IMR-90 (cell line): ENCODE measurements at regions not wholly inside any gene's neighbourhood (a gene's known extent, or its start where the extent isn't known, plus 50 kb on each side); places are given as distances from the start of the nearest gene placed in this dataset.

ENCODE experiments used
- ATAC-seq: fragments of 200-7000 bp; cut with Tn5 transposase; 2 replicates; pipeline ENCODE4 v1.9.1; 2020; ENCODE audit warnings: low read depth, mild to moderate bottlenecking, moderate library complexity
- BruUV-seq: library from RNA; stranded (reverse); fragments of 400-500 nt; replicated peaks from 2 replicates; lab custom pipeline; 2021; lab: Mats Ljungman, UMichigan
- CTCF ChIA-PET: fragments of 300-600 bp; formaldehyde crosslinking; extraction: SDS; loops from one replicate; lab custom pipeline; 2021; ENCODE audit warnings: antibody characterized with exemption; lab: Yijun Ruan, JAX
- POLR2A ChIA-PET: fragments of 300-600 bp; sonication (Branson Sonifier 250); formaldehyde crosslinking; loops from one replicate; lab custom pipeline; 2022; ENCODE audit warnings: antibody characterized with exemption; ENCODE audit not compliant: unreplicated experiment; lab: Charles Lee
- DNase-seq: peaks from one replicate; pipeline ENCODE4 v3.0.0; 2013
- H2AFZ ChIP-seq: replicated peaks from 2 replicates; pipeline ENCODE3; 2013; ENCODE audit warnings: low read length, mild to moderate bottlenecking; ENCODE audit not compliant: poor library complexity
- H2AK5ac ChIP-seq: 2 replicates; pipeline ENCODE4 v1.6.1; 2013; ENCODE audit warnings: low read depth, low read length, inconsistent platforms
- H2AK9ac ChIP-seq: replicated peaks from 2 replicates; pipeline ENCODE3; 2013; ENCODE audit warnings: mild to moderate bottlenecking, low read depth, low read length, moderate library complexity; ENCODE audit not compliant: poor library complexity
- H2BK120ac ChIP-seq: 2 replicates; pipeline ENCODE4 v1.6.1; 2013; ENCODE audit warnings: low read depth, low read length, inconsistent platforms
- H2BK15ac ChIP-seq: 3 replicates; pipeline ENCODE4 v1.6.1; 2013; ENCODE audit warnings: low read depth, low read length, inconsistent platforms
- H2BK20ac ChIP-seq: 2 replicates; pipeline ENCODE4 v1.6.1; 2013; ENCODE audit warnings: low read depth, mild to moderate bottlenecking, inconsistent platforms, low read length, moderate library complexity
- H2BK5ac ChIP-seq: 2 replicates; pipeline ENCODE4 v1.6.1; 2013; ENCODE audit warnings: mild to moderate bottlenecking, low read depth, low read length, inconsistent platforms; ENCODE audit not compliant: poor library complexity, severe bottlenecking
- H3K14ac ChIP-seq: replicated peaks from 2 replicates; pipeline ENCODE4 v1.6.1; 2013; ENCODE audit warnings: low read depth, low read length, inconsistent platforms
- H3K18ac ChIP-seq: 2 replicates; pipeline ENCODE4 v1.6.1; 2013; ENCODE audit warnings: low read depth, low read length, control low read depth
- H3K23ac ChIP-seq: 2 replicates; pipeline ENCODE4 v1.6.1; 2013; ENCODE audit warnings: low read depth, low read length, inconsistent platforms
- H3K27ac ChIP-seq: 2 replicates; pipeline ENCODE4 v1.5.1; 2013; ENCODE audit warnings: mild to moderate bottlenecking, control low read depth, low read length; ENCODE audit not compliant: insufficient read depth
- H3K27me3 ChIP-seq: 2 replicates; pipeline ENCODE4 v1.6.1; 2013; ENCODE audit warnings: low read length; ENCODE audit not compliant: control insufficient read depth, insufficient read depth
- H3K36me3 ChIP-seq: 2 replicates; pipeline ENCODE4 v1.6.1; 2013; ENCODE audit warnings: low read length, mixed read lengths; ENCODE audit not compliant: control insufficient read depth, insufficient read depth
- H3K4ac ChIP-seq: 2 replicates; pipeline ENCODE4 v1.6.1; 2013; ENCODE audit warnings: low read depth, low read length, inconsistent platforms
- H3K4me1 ChIP-seq: 2 replicates; pipeline ENCODE4 v1.6.1; 2013; ENCODE audit warnings: low read length, mixed read lengths; ENCODE audit not compliant: control insufficient read depth, insufficient read depth
- H3K4me2 ChIP-seq: 2 replicates; pipeline ENCODE4 v1.6.1; 2013; ENCODE audit warnings: low read depth, mild to moderate bottlenecking, control low read depth, low read length, moderate library complexity
- H3K4me3 ChIP-seq: 2 replicates; pipeline ENCODE4 v1.5.1; 2013; ENCODE audit warnings: low read depth, mild to moderate bottlenecking, control low read depth, low read length, moderate library complexity; ENCODE audit not compliant: insufficient read depth
- H3K56ac ChIP-seq: 2 replicates; pipeline ENCODE4 v1.6.1; 2013; ENCODE audit warnings: low read length, inconsistent platforms; ENCODE audit not compliant: insufficient read depth; ENCODE audit errors: extremely low read depth
- H3K79me1 ChIP-seq, 2 experiments: 2 replicates each; pipeline ENCODE4 v1.6.1; 2013; ENCODE audit warnings: low read length in 2 of 2, inconsistent platforms in 1 of 2, low read depth in 1 of 2
- H3K9ac ChIP-seq: 2 replicates; pipeline ENCODE4 v1.6.1; 2013; ENCODE audit warnings: low read depth, low read length, control low read depth
- H3K9me1 ChIP-seq: 2 replicates; pipeline ENCODE4 v1.6.1; 2013; ENCODE audit warnings: low read length, inconsistent platforms; ENCODE audit not compliant: insufficient read depth
- H3K9me3 ChIP-seq: 2 replicates; pipeline ENCODE4 v1.6.1; 2013; ENCODE audit warnings: low read length; ENCODE audit not compliant: control insufficient read depth, insufficient read depth
- H4K20me1 ChIP-seq: 2 replicates; pipeline ENCODE4 v1.6.1; 2013; ENCODE audit warnings: low read length, inconsistent platforms; ENCODE audit not compliant: insufficient read depth
- H4K5ac ChIP-seq: 2 replicates; pipeline ENCODE4 v1.6.1; 2013; ENCODE audit warnings: mild to moderate bottlenecking, low read depth, low read length, control low read depth
- H4K8ac ChIP-seq, 2 experiments: 2 replicates each; pipeline ENCODE4 v1.6.1; 2013; ENCODE audit warnings: low read depth in 2 of 2, low read length in 2 of 2, control low read depth in 1 of 2, inconsistent platforms in 1 of 2
- H4K91ac ChIP-seq: 2 replicates; pipeline ENCODE4 v1.6.1; 2013; ENCODE audit warnings: low read depth, low read length, inconsistent platforms; ENCODE audit not compliant: insufficient read depth
- POLR2A ChIP-seq: IDR thresholded peaks from 2 replicates; pipeline ENCODE4 v1.6.1; 2012; ENCODE audit warnings: mild to moderate bottlenecking, low read depth, low read length
- RAD21 ChIP-seq: IDR thresholded peaks from 2 replicates; pipeline ENCODE4 v1.6.1; 2012; ENCODE audit warnings: low read length, improper control_type of control experiment
- WGBS, 2 experiments: methylation state at CpG; one replicate each; pipeline versions ENCODE4 v1.1.5 to v1.1.7; 2013; ENCODE audit warnings: missing lambda C conversion rate in 2 of 2; ENCODE audit not compliant: insufficient read length in 1 of 2; ENCODE audit errors: extremely low coverage in 2 of 2; 5-methylcytosine and 5-hydroxymethylcytosine counted together
- dilution Hi-C: fragments of 300-500 bp; cut with HindIII; formaldehyde crosslinking; loops from one replicate; pipeline ENCODE4 v1.14.3; 2018; ENCODE audit warnings: low sequenced_read_pairs; ENCODE audit not compliant: unreplicated experiment
- in situ Hi-C: fragments of 300-500 bp; cut with MboI; formaldehyde crosslinking; loops from 3 replicates; pipeline ENCODE4 v1.14.3; 2019; ENCODE audit warnings: low sequenced_read_pairs, inconsistent platforms, mixed read lengths
- intact Hi-C: fragments of 100-400 bp; cut with micrococcal nuclease; formaldehyde crosslinking; loops from 2 replicates; pipeline ENCODE4 v1.10.0; 2022
- TF ChIP-seq, protein P1 (sequence below): conservative IDR thresholded peaks from 2 replicates; pipeline ENCODE4 v1.5.1; 2012; ENCODE audit warnings: mild to moderate bottlenecking, low read depth, low read length, improper control_type of control experiment

DNA sequence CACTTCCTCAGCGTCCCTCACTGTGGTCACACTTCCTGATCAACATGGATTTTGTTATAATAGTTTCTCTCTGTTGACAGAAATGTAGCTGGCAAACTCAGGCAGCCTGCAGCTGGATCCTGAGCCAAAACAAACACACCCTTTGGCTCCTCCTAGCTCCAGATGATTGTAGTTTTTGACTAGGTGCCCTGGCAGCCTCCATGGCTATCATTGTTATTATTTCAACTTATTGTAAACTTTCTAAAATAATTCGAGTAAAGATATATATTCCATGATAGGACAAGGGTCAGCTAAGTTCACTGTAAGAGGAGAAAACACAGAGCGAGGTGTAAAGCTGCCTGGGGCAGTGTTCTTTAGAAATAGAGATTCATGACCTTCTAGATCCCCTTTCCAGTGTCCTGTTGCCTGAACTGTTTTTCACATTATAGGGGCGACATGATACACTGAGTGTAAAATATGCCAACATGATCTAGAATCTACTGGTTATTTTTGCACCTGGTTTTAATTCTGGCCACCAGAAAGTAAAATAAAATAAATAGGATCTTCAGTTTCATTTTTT, 98.2 kb upstream of the HDGFL1 start:
- Histone ChIP-seq H3K4me3 (no peak overlapping the region), H3K79me1 (no peaks in the 10 kb centered on the region), H2BK5ac (no peak overlapping the region), H3K36me3 (no peaks in the 10 kb centered on the region), H3K9ac (no peak overlapping the region), H2BK20ac (no peak overlapping the region), H2BK120ac (no peak overlapping the region), H4K8ac (no peak overlapping the region), H3K18ac (no peak overlapping the region), H3K4me2 (no peak overlapping the region), H2BK15ac (no peak overlapping the region), H3K4ac (no peak overlapping the region), H3K56ac (no peak overlapping the region), H3K9me1 (no peaks in the 10 kb centered on the region), H2AK5ac (no peak overlapping the region), H3K27ac (no peak overlapping the region), H4K5ac (no peak overlapping the region), H3K9me3 (no peaks in the 10 kb centered on the region), H4K20me1 (no peaks in the 10 kb centered on the region), H3K27me3 (no peaks in the 10 kb centered on the region), H3K14ac (no peak overlapping the region), H2AK9ac (no peak overlapping the region), H4K91ac (no peak overlapping the region), H2AFZ (no peak overlapping the region), H3K4me1 (peaks cover 4% of the 10 kb centered on the region; the same call in 1 of the 2 replicates), H3K23ac (no peak overlapping the region)
- in situ Hi-C loops, result no loop called here
- ChIA-PET CTCF (interaction anchor here (0.6 kb wide), 1 partner anchor 621 kb away, joined by 3 read pairs; no protein-coding TSS in a partner anchor), POLR2A (no interaction called here)
- TF ChIP-seq RAD21 (0 out of 2 replicates have a peak, but pooled peaks have one; percentile 3), POLR2A (no peak)
- TF ChIP-seq, protein P1, sequence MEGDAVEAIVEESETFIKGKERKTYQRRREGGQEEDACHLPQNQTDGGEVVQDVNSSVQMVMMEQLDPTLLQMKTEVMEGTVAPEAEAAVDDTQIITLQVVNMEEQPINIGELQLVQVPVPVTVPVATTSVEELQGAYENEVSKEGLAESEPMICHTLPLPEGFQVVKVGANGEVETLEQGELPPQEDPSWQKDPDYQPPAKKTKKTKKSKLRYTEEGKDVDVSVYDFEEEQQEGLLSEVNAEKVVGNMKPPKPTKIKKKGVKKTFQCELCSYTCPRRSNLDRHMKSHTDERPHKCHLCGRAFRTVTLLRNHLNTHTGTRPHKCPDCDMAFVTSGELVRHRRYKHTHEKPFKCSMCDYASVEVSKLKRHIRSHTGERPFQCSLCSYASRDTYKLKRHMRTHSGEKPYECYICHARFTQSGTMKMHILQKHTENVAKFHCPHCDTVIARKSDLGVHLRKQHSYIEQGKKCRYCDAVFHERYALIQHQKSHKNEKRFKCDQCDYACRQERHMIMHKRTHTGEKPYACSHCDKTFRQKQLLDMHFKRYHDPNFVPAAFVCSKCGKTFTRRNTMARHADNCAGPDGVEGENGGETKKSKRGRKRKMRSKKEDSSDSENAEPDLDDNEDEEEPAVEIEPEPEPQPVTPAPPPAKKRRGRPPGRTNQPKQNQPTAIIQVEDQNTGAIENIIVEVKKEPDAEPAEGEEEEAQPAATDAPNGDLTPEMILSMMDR, result 0 out of 2 replicates have a peak, but pooled peaks have one; percentile 14
- no CpG with 5 or more reads among the region's 4 CpGs for WGBS, 2 experiments
- dilution Hi-C loops, result no loop called here
- ATAC-seq (peak; percentile 77), DNase-seq (peak; percentile 51)
- intact Hi-C loops, result no loop called here
- BruUV-seq, result no TSS peak
